ENCODE measurements at regions not wholly inside any gene's neighbourhood (a gene's known extent, or its start where the extent isn't known, plus 50 kb on each side); places are given as distances from the start of the nearest gene placed in this dataset.

DNA sequence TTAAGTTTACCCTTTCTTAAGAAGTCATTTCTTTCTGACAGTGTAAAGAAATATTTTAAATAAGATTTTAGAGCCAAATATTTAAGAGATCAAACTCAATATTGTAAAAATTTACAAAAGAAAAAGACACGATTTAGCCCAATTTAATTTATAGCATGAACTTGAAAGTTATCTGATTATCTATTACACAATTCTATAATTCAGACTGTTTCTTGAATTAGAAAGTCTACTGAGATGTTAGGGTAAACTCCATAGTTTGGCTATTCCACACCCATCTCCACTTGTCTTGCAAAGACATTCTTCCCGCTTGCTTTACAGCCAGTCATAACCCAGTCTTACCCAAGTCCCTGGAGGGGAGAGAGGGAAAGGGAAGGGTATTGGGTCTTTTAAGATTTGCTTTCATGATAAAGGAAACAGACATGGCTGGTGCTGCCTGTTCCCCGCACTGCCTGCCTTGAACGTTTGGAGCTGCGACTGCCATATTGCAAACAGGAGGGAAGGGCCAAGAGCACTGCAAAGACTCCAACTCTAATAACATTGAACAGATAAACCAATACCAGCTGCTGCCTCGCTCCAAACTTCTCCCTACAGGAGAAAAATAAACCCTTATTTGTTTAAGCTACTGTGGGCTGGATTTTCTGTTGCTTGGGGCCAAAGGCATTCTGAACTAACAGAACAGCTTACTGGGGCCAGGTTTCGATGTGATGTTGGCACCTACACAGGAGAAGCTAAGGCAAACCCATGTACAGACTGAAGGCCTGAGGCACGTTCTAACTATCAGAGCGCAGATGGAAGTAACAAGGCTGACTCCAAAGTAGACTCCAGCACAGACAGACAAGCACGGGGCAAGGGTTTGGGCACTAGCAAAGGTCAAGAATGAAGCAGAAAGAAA is 552.3 kb upstream of the JARID2 start:
- no peak for DNase-seq (ENCODE audit: low spot score)

DNA sequence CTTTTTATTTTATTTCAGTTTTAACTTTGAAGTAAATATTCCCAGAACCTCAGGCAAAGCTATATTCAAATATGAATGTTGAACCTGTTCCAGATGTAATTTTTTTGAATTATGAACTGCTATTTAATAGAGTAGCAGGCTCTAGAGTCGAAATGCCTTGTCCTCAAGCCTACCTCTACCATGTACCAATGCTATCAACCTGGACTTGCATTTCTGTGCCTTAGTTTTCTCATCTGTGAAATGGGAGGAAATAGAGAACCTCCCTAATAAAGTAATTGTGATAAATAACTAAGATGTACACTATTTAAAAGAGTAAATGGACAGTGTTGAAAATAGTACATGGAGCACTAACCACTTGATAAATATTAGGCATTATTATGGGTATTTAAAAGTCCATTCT is 551.6 kb upstream of the JARID2 start:
- DNase-seq (ENCODE audit: low spot score), result no peak

DNA sequence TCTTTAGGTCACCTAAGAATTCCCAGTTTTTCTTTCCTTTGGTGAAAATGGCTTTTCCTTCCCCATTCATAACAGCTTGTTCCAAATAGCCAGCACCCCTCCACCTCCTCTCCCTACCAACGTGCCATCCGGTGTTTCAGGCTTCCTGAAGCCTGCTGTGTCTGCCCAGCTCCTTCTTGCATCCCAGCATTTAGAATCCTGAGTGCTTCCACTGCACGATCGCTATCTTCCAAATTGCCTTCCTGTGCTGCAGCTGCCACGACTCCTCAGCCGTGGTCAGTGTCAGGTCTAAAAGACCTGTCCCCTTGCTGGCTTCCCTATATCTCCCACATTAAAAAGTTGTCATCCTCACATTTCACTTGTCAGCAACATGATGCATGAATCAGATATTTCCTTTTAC is 550.3 kb upstream of the JARID2 start:
- DNase-seq (ENCODE audit: low spot score), result no peak

DNA sequence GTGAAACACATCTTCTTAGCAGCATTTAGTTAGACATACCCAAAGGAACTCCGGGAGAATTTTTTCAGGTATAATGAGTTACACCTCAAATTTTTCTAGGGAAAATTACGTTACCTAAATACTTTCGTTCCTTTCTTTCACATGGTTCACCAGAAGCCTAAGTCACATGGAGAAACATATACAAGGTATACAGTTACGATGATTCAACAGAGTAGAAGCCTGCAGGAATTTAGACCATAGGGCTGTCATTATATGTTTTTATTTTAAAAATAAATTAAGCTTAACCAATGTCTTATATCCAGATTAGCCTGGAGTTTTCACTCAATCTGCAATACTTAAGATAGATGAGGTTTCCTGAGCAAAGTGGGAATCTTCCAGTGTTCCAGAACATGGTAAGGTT is 549.5 kb upstream of the JARID2 start:
- no peak for DNase-seq (ENCODE audit: low spot score)

DNA sequence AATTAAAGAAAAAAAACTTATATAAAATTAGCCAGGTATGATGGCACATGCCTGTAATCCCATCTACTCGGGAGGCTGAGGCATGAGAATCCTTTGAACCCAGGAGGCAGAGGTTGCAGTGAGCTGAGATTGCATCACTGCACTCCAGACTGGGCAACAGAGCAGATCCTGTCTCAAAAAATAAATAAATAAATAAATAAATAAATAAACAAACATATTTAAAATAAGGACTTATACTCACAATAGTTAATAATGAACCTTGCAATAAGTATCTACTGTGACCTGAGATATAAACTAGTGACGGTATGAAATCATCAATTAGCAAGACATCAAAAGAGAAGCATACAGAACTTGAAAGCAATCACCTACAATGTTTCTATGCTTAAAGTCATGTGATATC is 548.4 kb upstream of the JARID2 start:
- no peak for DNase-seq (ENCODE audit: low spot score)

DNA sequence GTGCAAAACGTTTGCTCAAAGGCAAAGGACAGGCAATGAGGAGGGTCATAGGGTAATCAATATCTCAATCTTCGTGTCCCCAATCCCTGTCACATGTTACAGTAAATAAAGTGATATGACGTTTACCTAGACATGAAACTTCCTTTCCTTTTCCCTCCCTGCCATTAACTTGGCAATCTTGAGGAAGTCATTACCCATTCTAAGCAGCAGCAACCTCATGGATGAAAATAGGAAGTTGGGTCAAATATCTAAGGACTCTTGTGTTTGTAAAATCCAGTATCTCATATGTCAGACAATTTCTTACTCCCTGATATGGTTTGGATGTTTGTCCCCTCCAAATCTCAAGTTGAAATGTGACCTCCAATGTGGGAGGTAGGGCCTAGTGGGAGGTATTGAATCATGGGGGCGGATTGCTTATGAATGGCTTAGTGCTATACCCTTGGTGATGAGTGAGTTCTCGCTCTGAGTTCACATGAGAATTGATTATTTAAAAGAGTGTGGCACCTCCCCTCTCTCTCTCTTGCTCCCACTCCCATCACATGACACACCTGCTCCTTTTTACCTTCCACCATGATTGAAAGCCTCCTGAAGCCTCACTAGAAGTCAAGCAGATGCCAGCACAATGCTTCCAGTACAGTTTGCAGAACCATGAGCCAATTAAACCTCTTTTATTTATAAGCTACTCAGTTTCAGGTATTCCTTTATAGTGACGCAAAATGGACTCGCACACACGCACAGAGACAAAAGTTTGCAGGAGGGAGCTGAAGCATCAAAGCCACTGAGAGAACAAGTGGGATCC is 545.9 kb upstream of the JARID2 start:
- DNase-seq (ENCODE audit: low spot score), result no peak

DNA sequence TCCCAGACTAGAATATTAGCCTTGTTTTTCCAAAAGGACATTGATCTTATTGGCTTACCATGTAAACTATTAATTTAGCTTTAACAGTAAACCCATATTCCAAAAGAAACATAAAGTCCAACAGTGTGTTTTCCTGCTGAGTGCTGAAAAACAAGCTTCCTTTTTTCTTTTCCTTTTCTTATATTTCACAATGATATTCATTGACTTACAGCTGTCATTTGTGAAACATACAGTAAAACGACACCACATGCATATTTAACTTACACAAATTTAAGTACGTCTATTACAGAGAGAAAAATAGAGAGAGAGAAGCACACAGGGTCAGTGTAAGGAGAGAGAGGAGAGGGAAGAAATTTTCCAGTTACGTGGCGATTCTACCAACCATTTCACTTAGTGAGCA is 543.9 kb upstream of the JARID2 start:
- DNase-seq (ENCODE audit: low spot score), result no peak

DNA sequence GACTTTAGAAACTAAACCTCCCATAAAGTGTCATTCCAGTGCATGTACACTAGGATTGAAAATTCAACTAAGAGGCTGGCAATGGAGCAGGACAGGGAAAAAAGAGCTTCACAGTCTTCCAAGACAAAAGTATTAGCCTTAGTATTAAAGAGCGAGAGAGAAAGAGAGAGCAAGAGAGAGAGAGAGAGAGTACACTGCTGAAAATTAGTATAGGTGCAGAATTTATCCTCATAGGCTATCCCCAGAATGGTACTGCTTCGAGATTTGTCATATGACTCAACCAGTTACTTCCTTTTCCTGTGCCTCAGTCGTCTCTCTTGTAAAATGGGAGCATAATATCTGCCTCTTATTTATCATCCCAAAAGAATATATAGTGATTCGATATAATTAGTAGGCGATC is 543.2 kb upstream of the JARID2 start:
- DNase-seq (ENCODE audit: low spot score), result no peak

DNA sequence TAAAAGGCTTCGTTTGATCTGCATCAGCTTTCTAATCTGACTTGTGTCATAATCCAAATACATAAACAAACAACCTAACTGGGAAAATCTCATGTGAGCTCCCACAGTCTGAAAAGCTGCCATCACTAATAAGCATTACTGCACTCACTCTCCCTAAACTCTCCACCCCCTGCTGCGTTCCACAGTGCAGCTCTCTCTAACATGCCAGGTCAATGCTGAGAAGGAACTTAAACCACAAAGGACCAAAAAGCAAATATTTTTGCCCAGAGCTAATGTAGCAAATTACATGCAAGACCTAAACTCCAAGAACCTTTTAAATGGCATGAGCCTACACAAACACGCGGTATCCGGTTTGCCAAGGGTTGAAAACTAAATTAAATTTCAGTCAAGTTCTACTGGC is 542.3 kb upstream of the JARID2 start:
- DNase-seq (ENCODE audit: low spot score), result no peak

DNA sequence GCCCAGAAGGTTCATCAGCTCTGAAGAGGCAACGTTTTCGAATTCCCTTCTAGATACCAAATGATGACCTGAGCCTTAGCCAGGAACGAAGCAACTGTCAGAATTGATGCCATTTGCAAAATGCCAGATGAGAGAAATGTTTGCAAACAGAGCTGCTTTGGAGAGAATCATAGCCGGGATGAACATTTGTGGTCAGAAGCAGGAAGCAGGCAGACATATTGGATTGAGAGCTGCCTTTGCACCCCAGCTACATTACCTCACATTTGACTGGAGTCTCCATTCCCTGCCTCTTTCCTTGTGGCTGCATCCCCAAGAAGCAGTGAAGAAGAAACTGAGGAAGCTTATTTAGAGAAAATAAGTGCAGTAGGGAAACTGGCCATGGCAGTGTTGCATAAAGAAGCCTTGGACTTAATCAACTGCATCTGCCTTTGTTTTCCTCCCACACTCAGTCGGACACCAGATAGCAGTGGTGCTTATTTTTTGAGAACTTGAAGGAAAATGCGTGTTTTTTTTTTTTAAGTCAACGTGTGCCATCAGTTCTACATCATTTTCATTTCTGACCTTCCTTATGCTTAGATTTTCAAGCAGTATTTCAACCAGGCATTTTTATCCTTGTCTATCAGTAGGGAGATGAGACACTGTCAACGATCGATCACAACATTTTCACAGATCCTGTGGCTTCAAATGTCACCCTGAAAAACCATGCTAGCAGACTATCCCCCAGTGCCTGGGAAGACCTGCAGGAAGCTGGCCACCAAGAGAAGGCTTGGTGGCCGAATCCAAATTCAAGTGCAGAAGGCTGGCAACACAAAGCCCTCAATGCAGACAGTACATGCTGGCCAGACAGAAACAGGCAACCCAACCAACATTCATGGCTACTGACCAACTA is 541.2 kb upstream of the JARID2 start:
- DNase-seq (ENCODE audit: low spot score), result no peak

DNA sequence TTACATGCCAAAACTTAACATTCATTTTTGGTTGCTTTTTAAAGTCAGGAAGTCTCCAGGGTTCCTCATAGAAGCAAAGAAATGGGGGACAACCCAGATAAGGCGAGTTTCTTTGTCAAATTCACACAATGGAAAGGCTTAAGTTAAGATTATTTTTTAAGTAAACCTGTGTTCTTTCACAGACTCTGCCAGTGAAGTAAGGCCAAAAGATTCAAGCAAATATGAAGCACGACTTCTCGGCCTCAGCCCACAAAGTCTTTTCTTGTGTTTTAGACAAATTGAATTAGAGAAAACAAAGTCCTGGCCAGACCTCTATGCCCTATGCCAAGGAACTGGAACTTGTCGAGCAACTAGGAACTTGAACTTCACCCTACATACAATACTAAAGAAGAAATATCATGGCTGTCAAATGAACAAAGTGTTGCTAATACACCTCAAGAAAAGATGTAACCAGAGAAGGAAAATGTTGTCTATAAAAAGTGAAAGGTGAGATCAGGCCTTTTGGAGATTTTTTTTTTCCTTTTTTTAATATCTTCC is 540.0 kb upstream of the JARID2 start:
- DNase-seq (ENCODE audit: low spot score), result no peak

DNA sequence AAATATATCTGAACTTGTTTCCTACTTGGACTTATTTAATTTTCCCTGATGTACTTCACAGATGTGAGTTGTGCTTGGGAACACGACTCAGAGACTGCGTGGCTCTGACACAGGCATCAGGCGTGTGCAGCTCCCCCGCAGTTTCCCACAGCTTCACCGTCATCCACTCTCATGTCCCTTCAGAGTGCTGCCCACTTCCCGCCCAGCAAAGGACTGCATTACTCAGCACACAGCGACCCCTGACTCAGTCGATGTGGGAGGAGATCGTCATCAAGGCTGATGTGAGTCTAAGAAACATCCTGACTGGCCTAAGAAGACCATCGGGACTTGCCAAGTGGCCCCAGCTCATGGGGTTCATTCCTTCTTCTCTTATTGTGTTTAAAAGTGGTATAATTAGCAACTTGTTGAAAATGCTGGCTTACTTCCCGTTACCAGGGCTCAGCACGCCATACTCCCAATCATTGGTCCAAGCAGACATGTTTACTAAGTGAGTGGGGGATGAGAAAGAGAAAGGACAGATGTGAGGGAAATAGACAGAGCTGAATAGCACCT is 539.4 kb upstream of the JARID2 start:
- DNase-seq (ENCODE audit: low spot score), result no peak

DNA sequence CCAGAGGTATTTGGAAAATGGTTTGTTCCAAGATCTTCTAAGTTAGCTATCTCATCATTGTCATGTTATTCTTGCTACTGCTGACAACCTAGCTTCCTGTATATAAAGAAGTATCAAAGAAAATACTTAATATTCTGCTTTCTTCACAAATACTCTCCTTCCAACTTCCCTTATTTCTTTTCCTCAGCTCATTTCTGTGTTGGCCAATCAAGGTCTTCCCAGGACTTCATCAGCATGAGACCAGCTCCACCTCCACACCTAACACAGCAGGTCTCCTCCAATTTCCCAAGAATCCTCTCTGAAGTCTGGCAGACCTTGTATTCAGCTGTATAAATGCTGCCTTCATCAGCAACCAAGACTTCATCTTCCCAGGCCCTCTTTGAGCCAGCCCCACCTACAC is 538.6 kb upstream of the JARID2 start:
- DNase-seq (ENCODE audit: low spot score), result no peak

DNA sequence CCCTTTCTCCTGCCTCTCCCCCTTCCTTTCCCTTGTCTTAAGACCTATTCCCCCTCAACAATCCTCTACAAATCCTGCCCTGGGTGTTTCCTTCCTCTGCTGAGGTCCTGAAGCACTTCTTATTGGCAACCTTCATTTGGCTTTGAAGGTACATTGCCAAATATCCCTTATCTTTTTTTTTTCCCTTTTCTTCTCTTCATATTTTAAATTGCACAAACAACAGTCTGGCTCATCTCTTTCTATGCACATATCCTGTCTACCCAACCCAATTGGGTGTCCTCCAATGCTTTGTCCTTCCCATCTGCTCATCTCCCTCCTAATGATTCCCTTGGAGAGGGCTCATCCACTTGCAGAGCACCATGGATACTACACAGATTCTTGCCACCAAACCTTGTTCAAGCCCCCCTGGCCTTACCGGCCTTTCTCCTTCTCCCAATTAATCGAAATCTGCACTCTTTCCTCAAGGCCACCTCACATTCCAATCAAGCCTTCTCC is 537.9 kb upstream of the JARID2 start:
- no peak for DNase-seq (ENCODE audit: low spot score)

DNA sequence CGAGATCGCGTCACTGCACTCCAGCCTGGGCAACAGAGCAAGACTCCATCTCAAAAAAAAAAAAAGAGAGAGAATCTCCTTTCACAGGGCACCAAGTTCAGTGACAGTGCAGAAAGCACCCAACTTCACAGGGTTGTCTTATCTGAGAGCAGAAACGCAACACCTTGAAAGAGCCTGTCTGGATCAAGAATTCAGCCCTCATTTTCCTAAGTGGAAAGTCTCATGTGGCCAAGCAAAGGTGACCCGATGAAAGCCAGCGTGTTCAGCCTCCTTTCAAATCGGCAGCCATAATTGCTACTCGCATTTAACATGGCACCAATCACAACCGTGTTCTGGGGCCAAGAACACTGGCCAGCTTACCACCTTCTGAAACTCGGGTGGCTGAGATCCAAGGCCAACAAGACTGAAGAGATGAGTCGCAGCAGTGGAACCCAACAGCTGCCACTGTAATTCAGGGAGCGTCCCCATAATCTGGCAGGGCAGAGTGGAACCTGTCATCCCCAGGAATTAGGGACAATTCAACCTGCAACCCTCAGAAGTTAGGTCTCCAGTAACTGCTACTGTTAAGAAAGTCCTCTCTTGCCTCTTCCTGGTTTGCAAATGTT is 536.7 kb upstream of the JARID2 start:
- DNase-seq (ENCODE audit: low spot score), result no peak

DNA sequence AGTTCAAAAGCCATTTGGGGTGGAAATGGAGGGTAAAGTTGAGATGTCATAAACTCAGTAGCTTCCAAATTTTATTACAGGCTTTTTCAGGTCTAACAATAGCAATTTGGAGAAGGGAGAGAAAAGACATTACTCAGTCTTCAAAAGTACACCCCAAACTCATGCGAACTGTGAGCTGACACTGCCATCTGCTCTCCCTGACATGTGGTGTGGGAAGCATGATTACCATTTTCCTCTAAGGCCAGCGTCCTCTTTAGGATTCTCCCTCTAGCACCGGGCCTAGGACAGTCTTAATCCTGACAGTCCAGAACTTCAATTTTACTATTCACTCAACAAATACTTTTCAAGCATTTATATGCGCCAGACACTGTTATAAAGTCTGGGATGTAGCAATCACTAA is 536.0 kb upstream of the JARID2 start:
- DNase-seq (ENCODE audit: low spot score), result no peak

DNA sequence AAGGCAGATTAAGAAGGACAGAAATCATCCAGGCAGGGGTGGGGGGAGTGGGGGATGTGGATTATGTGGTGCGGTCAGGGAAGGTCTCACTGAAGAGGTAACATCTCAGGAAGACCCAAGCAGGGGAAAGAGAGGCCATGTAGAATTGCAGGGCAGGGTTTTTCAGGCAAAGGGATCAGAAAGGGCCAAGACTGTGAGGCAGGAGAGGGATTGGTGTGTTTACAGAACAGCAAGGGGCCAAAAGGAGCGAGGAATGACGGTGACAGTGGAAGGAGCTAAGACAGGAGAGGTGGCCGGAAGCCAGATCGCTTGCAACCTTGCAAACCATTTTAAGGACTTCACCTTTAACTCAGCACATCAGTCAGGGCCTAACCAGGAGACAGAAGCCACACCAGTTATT is 535.4 kb upstream of the JARID2 start:
- no peak for DNase-seq (ENCODE audit: low spot score)

DNA sequence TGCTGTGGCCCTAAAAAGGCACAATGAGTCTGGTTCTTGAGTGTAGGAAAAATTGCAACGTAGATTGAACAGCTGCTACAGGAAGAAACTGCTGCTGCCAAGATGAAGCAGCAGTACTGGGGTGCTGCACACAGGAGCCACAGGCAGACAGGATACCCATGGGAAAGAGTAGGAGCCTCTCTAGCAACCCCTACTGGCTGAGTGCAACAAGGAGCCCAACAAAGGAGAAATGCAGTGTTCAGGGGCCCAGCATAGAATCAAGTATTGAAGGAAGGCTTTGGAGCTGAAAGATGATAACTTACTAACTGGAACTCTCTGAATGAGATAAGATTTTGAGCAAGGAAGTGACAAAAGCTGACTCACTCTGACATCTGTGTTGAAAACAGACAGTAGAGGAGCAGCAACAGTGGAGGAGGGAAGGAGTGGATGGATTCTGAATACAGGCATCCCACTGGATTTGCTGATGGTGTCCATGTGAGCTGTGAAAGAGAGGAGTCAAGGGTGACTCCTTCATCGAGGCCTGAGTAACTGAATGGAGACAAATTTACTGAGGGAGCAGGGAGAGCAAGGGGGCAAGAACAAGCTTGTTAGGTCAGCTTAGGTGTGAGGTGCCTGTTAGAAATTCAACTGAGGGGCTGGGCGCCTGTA is 534.7 kb upstream of the JARID2 start:
- no peak for DNase-seq (ENCODE audit: low spot score)

DNA sequence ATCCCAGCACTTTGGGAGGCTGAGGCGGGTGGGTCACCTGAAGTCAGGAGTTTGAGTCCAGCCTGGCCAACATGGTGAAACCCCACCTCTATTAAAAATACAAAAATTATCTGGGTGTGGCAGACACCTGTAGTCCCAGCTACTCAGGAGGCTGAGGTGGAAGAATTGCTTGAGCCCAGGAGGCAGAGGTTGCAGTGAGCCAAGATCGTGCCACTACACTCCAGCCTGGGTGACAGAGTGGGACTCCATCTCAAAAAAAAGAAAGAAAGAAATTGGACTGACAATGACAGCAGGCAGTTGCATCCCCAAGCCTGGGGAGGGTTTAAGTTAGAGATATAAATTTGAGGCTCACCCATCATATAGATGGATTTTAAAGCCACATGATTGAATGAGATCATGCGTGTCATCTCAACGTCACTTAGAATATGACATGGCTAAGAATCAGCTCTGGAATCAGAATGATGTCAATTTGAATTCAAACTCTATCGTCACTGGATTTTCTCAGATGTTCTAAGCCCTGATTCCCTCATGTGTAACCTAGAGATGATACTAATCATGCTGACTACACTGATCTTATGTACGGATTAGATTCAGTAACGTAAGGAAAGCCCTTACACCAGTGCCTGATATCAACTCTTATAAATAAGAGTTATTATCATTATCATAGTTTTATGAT is 534.0 kb upstream of the JARID2 start:
- no peak for DNase-seq (ENCODE audit: low spot score)
